Fibroblast of skin of right quadriceps (primary cell): ENCODE measurements at regions not wholly inside any gene's neighbourhood (a gene's known extent, or its start where the extent isn't known, plus 50 kb on each side); places are given as distances from the start of the nearest gene placed in this dataset.

Source experiments
- DNase-seq: peaks from one replicate; pipeline ENCODE4 v3.0.0-alpha.2; 2013

DNA sequence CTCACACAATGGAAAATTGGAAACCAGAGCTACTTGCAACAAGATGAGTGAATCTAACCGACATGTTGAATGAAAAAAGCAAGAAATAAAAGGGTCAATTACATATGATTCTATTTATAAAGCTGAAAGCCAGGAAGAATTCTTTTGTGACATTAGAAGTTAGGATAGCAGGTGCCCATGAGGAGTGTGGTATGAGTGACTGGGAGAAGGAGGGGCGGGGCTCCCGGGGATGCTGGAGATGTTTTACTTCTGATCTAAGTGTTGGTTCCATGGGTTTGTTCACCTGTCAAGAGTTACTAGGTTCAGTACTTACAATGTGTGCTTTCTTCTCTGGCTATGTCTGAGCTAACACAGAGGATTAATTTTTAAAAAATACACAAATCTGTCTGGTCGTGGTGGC, 60.8 kb downstream of the NSMCE3 start:
- no peak for DNase-seq

DNA sequence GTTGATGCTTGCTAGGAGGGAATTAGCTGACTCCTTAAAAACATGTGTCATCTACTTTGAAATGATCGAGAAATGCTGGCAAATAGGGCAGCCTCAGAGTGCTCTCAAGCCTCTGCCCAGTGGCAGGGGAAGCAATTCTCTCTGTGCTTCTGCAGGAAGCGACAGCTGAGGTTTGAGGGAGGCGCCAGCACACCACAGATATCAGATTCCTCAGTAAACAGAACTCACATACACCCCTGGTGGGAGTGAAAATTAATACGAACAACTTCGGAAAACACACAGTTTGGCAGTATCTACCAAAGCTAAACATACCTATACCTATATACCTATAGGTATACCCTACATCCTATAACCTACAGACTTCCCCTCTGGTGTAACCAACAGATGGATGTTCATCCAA, 61.3 kb downstream of the NSMCE3 start:
- DNase-seq: peak; percentile 9

DNA sequence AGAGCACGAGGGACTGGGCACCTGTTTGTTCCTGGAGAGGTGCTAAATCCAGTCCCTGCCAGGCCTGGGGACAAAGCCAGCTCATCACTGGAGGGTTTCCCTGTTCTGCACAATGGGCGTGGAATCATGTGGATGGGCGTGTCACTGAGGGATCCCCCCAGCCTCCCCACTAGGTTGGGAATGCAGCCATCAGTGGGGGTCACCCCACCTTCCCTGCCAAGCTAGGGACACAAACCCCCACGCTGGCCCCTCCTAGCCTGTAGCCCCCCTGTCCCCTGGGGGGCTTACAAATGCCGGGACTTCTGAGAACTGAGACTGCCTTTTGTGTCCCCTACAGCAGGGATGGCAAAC, 61.9 kb downstream of the NSMCE3 start:
- DNase-seq: no peak

DNA sequence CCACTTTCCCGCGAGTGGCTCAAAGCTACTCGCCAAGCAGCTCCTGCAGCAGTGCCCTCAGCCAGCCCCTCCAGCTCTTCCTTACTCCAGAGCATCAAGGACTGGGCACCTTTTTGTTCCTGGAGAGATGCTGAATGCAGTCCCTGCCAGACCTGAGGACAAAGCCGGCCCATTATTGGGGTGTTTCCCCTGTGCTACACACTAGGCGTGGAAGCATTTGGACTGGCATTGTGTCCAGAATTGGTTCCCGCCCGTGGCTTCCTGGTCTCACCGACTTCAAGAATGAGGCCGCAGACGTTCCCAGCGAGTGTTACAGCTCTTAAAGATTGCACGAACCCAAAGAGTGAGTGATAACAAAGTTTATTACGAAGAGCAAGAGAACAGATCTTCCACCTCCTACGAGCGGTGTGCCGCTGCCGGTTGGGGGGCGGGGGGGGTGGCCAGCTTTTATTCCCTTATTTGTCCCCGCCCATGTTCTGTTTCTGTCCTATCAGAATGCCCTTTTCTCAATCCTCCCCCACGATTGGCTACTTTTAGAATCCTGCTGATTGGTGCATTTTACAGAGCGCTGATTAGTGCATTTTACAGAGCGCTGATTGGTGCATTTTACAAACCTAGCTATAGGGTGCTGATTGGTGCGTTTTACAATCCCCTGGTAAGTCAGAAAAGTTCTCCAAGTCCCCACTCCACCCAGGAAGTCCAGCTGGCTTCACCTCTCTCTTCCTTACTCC, 62.4 kb downstream of the NSMCE3 start:
- DNase-seq: no peak

DNA sequence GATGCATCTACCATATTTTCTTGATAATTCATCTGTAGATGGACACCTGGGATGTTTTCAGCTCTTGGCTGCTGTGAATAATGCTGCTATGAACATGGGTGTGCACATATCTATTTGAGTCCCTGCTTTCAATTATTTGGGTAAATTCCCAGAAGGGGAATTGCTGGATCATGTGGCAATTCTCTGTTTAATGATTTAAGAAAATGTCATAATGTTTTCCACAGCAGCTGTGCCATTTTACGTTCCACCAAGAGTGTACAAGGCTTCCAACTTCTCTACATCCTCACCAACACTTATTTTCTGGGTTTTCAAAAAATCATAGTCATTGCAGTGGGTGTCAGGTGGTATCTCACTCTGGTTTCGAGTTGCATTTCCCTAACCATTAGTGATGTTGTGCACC, 64.4 kb downstream of the NSMCE3 start:
- no peak for DNase-seq

DNA sequence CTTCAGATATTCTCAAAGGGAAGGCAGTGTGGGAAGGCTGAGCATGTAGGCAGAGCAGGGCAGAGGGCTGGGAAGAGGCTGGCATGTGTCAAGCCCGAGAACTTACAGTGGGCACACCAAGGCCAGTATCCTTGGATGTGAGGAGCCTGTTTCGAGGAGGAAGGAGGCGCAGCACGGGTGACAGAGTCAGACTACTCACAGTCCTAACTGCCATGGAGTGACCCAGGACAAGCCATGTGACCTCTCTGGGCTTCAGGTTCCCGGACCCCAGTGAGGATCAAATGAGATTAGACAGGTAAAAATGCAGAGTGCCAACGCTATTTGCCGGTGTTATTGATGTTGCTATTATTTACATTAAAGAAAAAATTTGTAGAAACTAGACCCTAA, 65.3 kb downstream of the NSMCE3 start:
- no peak for DNase-seq

GRCh38 chr15:29203718-29204368, 65.8 kb downstream of the NSMCE3 start:
- DNase-seq: no peak

GRCh38 chr15:29196722-29197121, 72.9 kb downstream of the NSMCE3 start:
- no peak for DNase-seq

- DNase-seq: no peak
These were observed 73.3 kb downstream of the NSMCE3 start for GRCh38 chr15:29196290-29196689.

DNA sequence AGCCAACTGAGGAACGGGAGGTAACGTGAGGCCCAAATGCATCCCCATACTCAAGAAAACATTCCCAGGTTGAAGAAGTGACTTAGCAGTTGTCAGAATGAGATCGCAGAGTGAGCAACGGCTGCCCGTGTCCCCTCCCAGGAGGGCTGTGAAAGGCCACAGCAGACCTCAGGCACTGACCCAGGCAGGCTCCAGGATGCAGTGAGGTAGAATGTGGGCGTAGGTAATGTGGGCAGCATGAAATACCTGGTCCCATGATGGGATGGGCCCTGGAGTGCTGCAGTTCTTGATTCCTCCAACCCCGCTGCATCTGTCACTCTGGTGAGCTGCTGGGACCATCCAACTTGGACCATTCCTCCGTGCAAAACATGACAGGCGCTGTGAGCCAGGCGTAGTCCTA, 74.8 kb downstream of the NSMCE3 start:
- DNase-seq: no peak

DNA sequence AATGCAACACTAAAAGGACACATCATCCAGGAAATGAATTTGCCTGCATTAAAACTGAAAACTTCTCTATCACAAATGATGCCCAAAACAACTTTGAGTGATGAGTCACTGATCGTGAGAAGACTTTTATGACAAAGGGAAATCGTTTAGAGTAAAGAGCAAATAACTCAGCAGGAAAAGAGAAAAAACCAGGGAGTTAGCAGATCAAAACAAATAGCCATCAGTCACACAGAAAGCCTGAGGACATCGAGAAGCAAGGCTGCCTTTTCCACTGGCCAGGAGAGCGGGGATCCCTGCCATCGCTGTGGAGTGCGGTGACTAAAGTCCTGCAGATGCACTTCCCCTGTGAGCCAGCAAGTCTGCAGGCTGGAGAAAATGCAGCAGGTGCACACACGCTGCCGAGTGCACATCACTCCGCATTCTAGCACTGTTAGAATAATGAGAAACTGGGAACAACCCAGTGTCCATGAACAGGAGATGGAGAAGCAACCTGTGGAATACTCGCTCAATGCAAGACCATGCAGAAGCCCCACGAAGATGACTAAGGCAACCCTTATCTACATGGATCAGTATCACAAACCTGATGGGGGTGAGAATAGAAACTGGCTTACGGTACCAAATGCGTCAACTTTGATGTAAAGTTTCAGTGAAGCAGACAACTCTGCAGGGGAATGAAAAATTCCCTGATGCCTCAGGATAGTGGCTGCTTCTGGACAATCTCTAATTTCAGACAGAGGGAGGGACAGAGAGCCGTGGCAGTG, 86.4 kb downstream of the NSMCE3 start:
- peak; percentile 67 for DNase-seq

- DNase-seq: no peak
These were observed 87.0 kb downstream of the NSMCE3 start for GRCh38 chr15:29182590-29182989.

- DNase-seq: no peak
These were observed 96.6 kb downstream of the NSMCE3 start for GRCh38 chr15:29172742-29173725.

DNA sequence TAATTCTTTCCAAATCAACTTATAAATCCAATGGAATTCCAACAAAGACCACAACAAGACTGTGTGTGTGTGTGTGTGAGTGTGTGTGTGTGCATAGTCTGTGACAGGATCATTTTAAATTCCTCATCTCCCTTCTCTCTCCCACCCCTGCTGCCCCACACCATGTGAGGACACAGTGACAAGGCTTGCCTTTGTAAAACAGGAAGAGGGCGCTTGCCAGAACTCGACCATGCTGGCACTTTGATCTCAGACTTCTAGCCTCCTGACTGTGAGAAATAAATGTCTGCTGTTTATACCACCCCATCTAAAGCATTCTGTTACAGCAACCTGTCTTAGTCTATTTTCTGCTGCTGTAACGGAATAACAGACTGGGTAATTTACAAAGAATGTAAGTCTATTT, 99.1 kb downstream of the NSMCE3 start:
- DNase-seq: no peak
